Spleen (tissue), 7 donors: ENCODE measurements at regions not wholly inside any gene's neighbourhood (a gene's known extent, or its start where the extent isn't known, plus 50 kb on each side); places are given as distances from the start of the nearest gene placed in this dataset.

Experiments used
- CTCF ChIP-seq, 11 experiments: fragments of 200-600 bp in 7 of 11; fragments of 450-650 bp in 4 of 11; sonication (generic) in 4 of 11; IDR thresholded peaks in 8 of 11; conservative IDR thresholded peaks in 3 of 11; 1 replicate in 7 of 11; 2 replicates in 4 of 11; pipeline versions ENCODE4 v1.4.0 to v1.8.0; 2016 to 2021; ENCODE audit warnings: antibody characterized with exemption in 11 of 11, inconsistent platforms in 4 of 11, mild to moderate bottlenecking in 1 of 11
- POLR2A ChIP-seq, 3 donors: fragments of 450-650 bp; IDR thresholded peaks; one replicate each; pipeline ENCODE4 v1.5.1; 2017; ENCODE audit warnings: antibody characterized with exemption in 3 of 3, mild to moderate bottlenecking in 1 of 3
- donor health status: DM: no; HTN: no; CAD: no; lungs with moderate emphysema.
- donor health status: DM: no; HTN: no; CAD: no.
- donor health status: DM: no; HTN: no; CAD: no.

DNA sequence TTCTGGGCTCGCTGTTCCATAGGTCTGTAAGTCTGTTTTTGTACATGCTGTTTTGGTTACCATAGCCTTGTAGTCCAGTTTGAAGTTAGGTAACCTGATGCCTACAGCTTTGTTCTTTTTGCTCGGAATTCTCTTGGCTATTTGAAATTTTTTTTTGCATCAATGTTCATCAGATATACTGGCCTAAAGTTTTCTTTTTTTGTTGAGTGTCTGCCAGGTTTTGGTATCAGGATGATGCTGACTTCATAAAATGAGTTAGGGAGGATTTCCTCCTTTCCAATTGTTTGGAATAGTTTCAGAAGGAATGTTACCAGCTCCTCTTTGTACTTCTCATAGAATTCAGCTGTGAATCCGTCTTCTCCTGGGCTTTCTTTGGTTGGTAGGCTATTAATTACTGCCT is 397.8 kb upstream of the HTR2A start:
- no peak for TF ChIP-seq CTCF (IDR thresholded peaks at IDR 0.05 in 8 of 11, conservative IDR thresholded peaks at IDR 0.05 in 3 of 11)
- TF ChIP-seq POLR2A (IDR thresholded peaks at IDR 0.05) = no peak
